Endodermal cell (in vitro differentiated cells): ENCODE measurements at regions not wholly inside any gene's neighbourhood (a gene's known extent, or its start where the extent isn't known, plus 50 kb on each side); places are given as distances from the start of the nearest gene placed in this dataset.

ENCODE experiments used
- DNase-seq: peaks from one replicate; pipeline ENCODE4 v3.0.0-alpha.2; 2017
- H3K27ac ChIP-seq: 2 replicates; pipeline ENCODE4 v1.5.1; 2013; ENCODE audit warnings: mild to moderate bottlenecking, low read depth, low read length, moderate library complexity
- H3K27me3 ChIP-seq: 2 replicates; pipeline ENCODE4 v1.6.1; 2013; ENCODE audit warnings: mild to moderate bottlenecking, low read length, moderate library complexity; ENCODE audit not compliant: insufficient read depth, control insufficient read depth, poor library complexity, severe bottlenecking
- H3K36me3 ChIP-seq: 2 replicates; pipeline ENCODE4 v1.7.0; 2013; ENCODE audit warnings: mild to moderate bottlenecking, low read length, moderate library complexity; ENCODE audit not compliant: control insufficient read depth, insufficient read depth
- H3K4me1 ChIP-seq: one replicate; pipeline ENCODE4 v1.7.0; 2013; ENCODE audit warnings: low read length; ENCODE audit not compliant: control insufficient read depth, insufficient read depth
- H3K4me3 ChIP-seq: 2 replicates; pipeline ENCODE4 v1.5.1; 2013; ENCODE audit warnings: mild to moderate bottlenecking, low read length, moderate library complexity
- H3K9ac ChIP-seq: 2 replicates; pipeline ENCODE4 v1.6.1; 2013; ENCODE audit warnings: mild to moderate bottlenecking, low read length, moderate library complexity; ENCODE audit not compliant: poor library complexity, severe bottlenecking; ENCODE audit errors: extremely low read depth
- H3K9me3 ChIP-seq: 2 replicates; pipeline ENCODE4 v1.6.1; 2013; ENCODE audit warnings: mild to moderate bottlenecking, low read length, moderate library complexity; ENCODE audit not compliant: control insufficient read depth
- H3K27ac Mint-ChIP-seq: 2 replicates; pipeline ENCODE4 v1.8.0; 2020; ENCODE audit warnings: mixed read lengths
- H3K27me3 Mint-ChIP-seq: 2 replicates; pipeline ENCODE4 v1.8.0; 2021; ENCODE audit warnings: mild to moderate bottlenecking, mixed read lengths; ENCODE audit not compliant: insufficient read depth
- H3K36me3 Mint-ChIP-seq: 2 replicates; pipeline ENCODE4 v1.8.0; 2020; ENCODE audit warnings: low read depth, mixed read lengths
- H3K4me1 Mint-ChIP-seq: 2 replicates; pipeline ENCODE4 v1.8.0; 2020; ENCODE audit warnings: mixed read lengths
- H3K4me3 Mint-ChIP-seq: 2 replicates; pipeline ENCODE4 v1.8.0; 2020; ENCODE audit warnings: mild to moderate bottlenecking, moderate library complexity, mixed read lengths
- H3K9me3 Mint-ChIP-seq: 2 replicates; pipeline ENCODE4 v1.8.0; 2020; ENCODE audit warnings: mild to moderate bottlenecking, mixed read lengths
- CTCF ChIP-seq: fragments of 200-600 bp; sonication (generic); conservative IDR thresholded peaks from 2 replicates; pipeline ENCODE4 v1.5.0; 2021; ENCODE audit warnings: antibody characterized with exemption, mild to moderate bottlenecking
- WGBS, 2 experiments: methylation state at CpG; one replicate each; pipeline versions ENCODE4 v1.1.5 to v1.1.7; 2013; ENCODE audit warnings: missing lambda C conversion rate in 2 of 2, mixed read lengths in 1 of 2; ENCODE audit not compliant: insufficient coverage in 1 of 2, insufficient read length in 1 of 2; 5-methylcytosine and 5-hydroxymethylcytosine counted together

DNA sequence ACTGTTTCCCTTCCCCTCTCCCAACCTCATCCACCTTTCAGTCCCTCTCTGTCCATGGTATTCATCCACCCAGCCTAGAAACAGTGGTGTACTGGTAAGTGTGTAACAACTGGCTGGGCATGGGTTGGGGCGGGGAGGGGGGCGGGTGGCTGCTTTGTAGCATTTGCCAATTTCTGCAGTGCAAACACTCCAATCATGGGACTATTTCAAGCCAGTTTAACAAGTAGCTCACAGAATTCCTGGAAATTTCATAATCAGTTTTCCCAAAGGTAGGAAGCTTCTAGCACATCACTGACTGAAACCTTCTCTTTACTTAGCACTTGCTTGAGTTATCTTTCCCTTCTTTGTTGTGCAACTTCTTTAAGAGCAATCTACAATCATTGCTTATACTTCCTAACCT, 100.8 kb upstream of the WASF3 start:
- no peak for TF ChIP-seq CTCF
- no peak for DNase-seq
- H3K4me3 ChIP-seq, result no peak overlapping the region
- H3K9ac ChIP-seq, result no peak overlapping the region
- H3K9me3 ChIP-seq, result no peaks in the 10 kb centered on the region
- no peaks in the 10 kb centered on the region for H3K36me3 Mint-ChIP-seq
- peaks cover 6% of the 10 kb centered on the region for H3K27me3 ChIP-seq
- no peak overlapping the region for H3K4me3 Mint-ChIP-seq
- no peaks in the 10 kb centered on the region for H3K9me3 Mint-ChIP-seq
- no peaks in the 10 kb centered on the region for H3K4me1 Mint-ChIP-seq
- H3K36me3 ChIP-seq, result no peaks in the 10 kb centered on the region
- H3K27ac ChIP-seq, result no peak overlapping the region
- 82 to 100% methylated on average over 2 of the region's 2 CpGs for WGBS, 2 experiments
- peaks cover 24% of the 10 kb centered on the region for H3K27me3 Mint-ChIP-seq
- no peaks in the 10 kb centered on the region for H3K4me1 ChIP-seq
- H3K27ac Mint-ChIP-seq, result no peak overlapping the region

- Histone ChIP-seq H3K36me3 (no peaks in the 10 kb centered on the region), H3K4me1 (no peaks in the 10 kb centered on the region), H3K9me3 (no peaks in the 10 kb centered on the region), H3K27ac (no peak overlapping the region), H3K9ac (no peak overlapping the region), H3K27me3 (peaks cover 6% of the 10 kb centered on the region), H3K4me3 (no peak overlapping the region)
- H3K27me3 Mint-ChIP-seq, result peaks cover 24% of the 10 kb centered on the region
- H3K4me1 Mint-ChIP-seq, result no peaks in the 10 kb centered on the region
- H3K36me3 Mint-ChIP-seq, result no peaks in the 10 kb centered on the region
- H3K9me3 Mint-ChIP-seq, result no peaks in the 10 kb centered on the region
- no peak overlapping the region for H3K27ac Mint-ChIP-seq
- no peak for DNase-seq
- no peak for TF ChIP-seq CTCF
- no peak overlapping the region for H3K4me3 Mint-ChIP-seq
Measured at GRCh38 chr13:26457212-26457611, 100.3 kb upstream of the WASF3 start.

DNA sequence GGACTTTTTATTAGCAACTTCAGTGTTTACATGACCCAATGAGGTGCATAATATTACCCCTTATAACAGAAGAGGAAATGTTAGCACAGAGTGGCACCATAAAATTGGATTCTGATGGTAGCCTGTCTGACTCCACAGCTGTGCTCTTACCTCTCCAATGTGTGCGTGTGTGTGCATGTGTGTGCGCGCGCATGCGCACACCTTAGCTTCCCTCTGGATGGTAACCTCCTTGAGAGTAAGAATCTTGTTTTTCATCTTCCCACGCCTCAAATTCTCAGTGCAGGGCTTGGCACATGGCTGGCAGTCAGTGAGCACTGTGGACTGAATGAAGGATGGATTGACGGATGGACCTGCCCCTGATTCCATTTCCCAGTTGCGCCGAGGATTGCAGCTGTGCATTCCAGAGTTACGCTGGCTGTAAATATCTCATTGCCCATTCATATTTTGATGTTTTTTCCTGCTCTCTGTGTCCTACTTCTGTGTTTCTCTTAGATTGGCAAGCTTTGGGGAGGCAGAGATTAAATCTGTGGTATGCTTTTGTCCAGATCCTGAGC, 99.2 kb upstream of the WASF3 start:
- no peaks in the 10 kb centered on the region for H3K4me1 Mint-ChIP-seq
- H3K27ac Mint-ChIP-seq, result no peak overlapping the region
- Histone ChIP-seq H3K9ac (no peak overlapping the region), H3K4me3 (no peak overlapping the region), H3K9me3 (no peaks in the 10 kb centered on the region), H3K27ac (no peak overlapping the region), H3K36me3 (no peaks in the 10 kb centered on the region), H3K27me3 (peaks cover 6% of the 10 kb centered on the region), H3K4me1 (no peaks in the 10 kb centered on the region)
- TF ChIP-seq CTCF, result no peak
- H3K36me3 Mint-ChIP-seq, result no peaks in the 10 kb centered on the region
- no peak for DNase-seq
- no peaks in the 10 kb centered on the region for H3K9me3 Mint-ChIP-seq
- 93 to 94% methylated on average over 2 to 10 of the region's 10 CpGs for WGBS, 2 experiments
- H3K4me3 Mint-ChIP-seq, result no peak overlapping the region
- peaks cover 19% of the 10 kb centered on the region for H3K27me3 Mint-ChIP-seq
